Muscle of leg (tissue), 3 donors: ENCODE measurements at regions not wholly inside any gene's neighbourhood (a gene's known extent, or its start where the extent isn't known, plus 50 kb on each side); places are given as distances from the start of the nearest gene placed in this dataset.

Source experiments
- DNase-seq: peaks from one replicate; pipeline ENCODE4 v3.0.0; 2013
- H3K27ac ChIP-seq: one replicate; pipeline ENCODE4 v1.5.1; 2013; ENCODE audit warnings: mild to moderate bottlenecking, low read length, control low read depth
- H3K27me3 ChIP-seq: one replicate; pipeline ENCODE4 v1.6.1; 2013; ENCODE audit warnings: low read length; ENCODE audit not compliant: control insufficient read depth, insufficient read depth
- H3K36me3 ChIP-seq: one replicate; pipeline ENCODE4 v1.6.1; 2013; ENCODE audit warnings: low read length; ENCODE audit not compliant: control insufficient read depth, insufficient read depth
- H3K4me1 ChIP-seq: one replicate; pipeline ENCODE4 v1.6.1; 2013; ENCODE audit warnings: low read length; ENCODE audit not compliant: control insufficient read depth, insufficient read depth
- H3K4me3 ChIP-seq: one replicate; pipeline ENCODE4 v1.5.1; 2013; ENCODE audit warnings: low read length, control low read depth
- H3K9me3 ChIP-seq: replicated peaks from 2 replicates; pipeline ENCODE4 v1.6.1; 2013; ENCODE audit warnings: low read depth, low read length; ENCODE audit not compliant: control insufficient read depth
- WGBS: methylation state at CpG from one replicate; pipeline ENCODE4 v1.1.5; 2013; ENCODE audit warnings: missing lambda C conversion rate; ENCODE audit not compliant: insufficient coverage; 5-methylcytosine and 5-hydroxymethylcytosine counted together

DNA sequence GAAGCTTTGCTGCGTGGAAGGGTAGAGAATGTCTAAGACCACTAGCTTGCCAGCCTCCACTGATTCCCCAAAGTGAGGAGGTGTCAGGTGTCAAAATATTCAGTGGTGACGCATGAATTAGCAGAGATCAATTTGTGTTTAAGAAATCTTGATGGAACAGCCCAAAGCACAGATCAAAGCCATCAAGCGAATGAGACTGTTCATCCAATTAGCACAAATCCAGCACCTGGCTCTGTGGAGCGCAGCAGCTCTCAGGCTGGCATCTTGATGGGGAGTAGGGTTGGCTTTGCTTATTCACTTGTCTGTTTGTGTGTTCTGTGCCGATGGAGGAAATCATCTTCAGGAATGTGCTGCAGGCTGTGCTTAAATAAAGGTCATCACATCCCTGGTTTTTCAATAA is 456.8 kb upstream of the CCL2 start:
- Histone ChIP-seq H3K36me3 (no peaks in the 10 kb centered on the region), H3K27ac (no peak overlapping the region), H3K9me3 (no peaks in the 10 kb centered on the region), H3K4me1 (no peaks in the 10 kb centered on the region), H3K27me3 (no peaks in the 10 kb centered on the region), H3K4me3 (no peak overlapping the region)
- no peak for DNase-seq
- WGBS, result 80% methylated on average over 1 of the region's 5 CpGs

DNA sequence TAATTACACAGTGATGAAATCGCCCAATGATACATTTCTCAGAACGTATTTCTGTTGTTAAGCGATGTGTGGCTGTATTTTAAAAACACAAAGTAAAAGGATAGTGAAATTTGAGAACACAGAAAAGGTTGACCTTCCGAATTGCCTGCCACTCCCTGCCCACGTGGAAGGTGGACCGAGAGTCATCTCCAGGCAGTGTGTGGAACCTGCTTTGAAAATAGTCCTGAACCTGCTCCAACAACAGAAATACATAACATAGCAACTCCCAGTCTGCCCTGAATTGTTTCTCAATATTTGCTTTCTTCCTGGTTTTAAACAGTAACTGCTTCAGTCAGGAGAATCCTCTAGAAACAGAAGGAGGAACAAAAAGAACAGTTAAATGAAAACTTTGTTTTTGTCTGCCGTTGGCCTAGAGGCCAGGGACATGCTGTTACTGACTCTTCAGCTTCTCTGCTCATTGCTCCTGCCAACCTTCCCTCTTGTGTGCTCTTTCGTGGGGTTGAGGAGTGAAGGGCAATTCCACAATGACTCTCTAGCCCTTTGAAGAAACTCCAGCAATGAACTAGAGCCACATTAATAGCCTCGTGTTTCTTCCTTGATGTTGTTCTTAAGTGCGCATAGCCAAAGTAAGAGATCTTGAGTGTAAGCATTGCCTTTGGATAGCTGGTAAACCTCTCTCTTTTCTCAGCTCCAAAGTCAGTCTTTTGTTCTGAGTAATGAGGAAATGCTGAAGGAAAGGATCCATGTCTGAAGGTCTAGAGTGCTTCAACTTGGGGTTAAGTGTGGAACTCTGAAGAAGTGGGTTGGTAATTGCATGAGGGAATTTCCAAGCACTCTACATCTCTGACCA is 452.5 kb upstream of the CCL2 start:
- no peaks in the 10 kb centered on the region for H3K36me3 ChIP-seq
- H3K4me3 ChIP-seq, result no peak overlapping the region
- no peaks in the 10 kb centered on the region for H3K27me3 ChIP-seq
- DNase-seq, result peak; percentile 8
- H3K27ac ChIP-seq, result no peak overlapping the region
- H3K9me3 ChIP-seq, result no peaks in the 10 kb centered on the region
- 60% methylated on average over 3 of the region's 10 CpGs for WGBS
- no peaks in the 10 kb centered on the region for H3K4me1 ChIP-seq

DNA sequence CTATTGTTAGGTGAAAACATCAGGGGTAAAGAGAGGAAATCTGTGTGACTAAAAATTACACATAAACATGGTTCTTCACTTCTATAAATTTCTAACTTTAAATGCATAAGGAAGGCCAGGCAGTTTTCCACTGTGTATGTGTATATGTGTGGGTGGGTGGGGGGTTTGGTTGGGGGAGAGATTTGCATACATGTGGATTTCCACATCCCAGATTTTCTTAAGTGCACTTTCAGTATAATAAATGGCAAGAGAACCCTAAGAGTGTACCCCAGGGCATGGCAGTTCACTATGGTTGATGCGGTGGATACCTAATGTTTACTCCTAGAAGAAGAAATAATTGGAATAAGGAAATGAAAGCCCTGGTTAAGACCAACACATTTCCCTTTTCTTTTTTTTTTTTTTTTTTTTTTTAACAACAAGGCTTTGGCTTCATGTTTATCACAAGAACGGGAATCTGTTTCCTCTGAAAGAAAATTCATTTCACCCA is 451.8 kb upstream of the CCL2 start:
- H3K36me3 ChIP-seq, result no peaks in the 10 kb centered on the region
- H3K4me3 ChIP-seq, result no peak overlapping the region
- no peaks in the 10 kb centered on the region for H3K27me3 ChIP-seq
- DNase-seq, result peak; percentile 0
- H3K4me1 ChIP-seq, result no peaks in the 10 kb centered on the region
- no peaks in the 10 kb centered on the region for H3K9me3 ChIP-seq
- WGBS, result no CpG with 5 or more reads among the region's 2 CpGs
- H3K27ac ChIP-seq, result no peak overlapping the region

DNA sequence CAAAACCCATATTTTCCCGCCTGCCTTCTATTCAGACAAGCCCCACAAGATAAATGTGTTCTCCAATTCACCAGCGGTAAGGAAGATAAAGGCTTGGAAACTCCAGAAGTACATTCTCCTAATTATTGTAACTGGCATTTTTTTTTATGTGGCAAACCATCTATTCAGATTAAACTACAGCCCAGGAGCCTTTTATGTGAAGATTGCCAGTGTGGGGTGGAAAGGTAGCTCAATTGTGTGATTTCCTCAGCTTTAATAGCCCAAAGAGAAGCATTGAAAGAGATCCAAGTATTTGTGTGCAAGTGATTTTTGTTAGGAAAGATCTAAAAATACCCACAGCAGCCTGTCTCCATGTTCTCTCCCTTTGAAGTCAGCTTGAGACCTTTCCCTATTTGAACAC is 451.4 kb upstream of the CCL2 start:
- Histone ChIP-seq H3K4me3 (no peak overlapping the region), H3K4me1 (no peaks in the 10 kb centered on the region), H3K27ac (no peak overlapping the region), H3K36me3 (no peaks in the 10 kb centered on the region), H3K27me3 (no peaks in the 10 kb centered on the region), H3K9me3 (no peaks in the 10 kb centered on the region)
- 71% methylated on average over 1 of the region's 2 CpGs for WGBS
- DNase-seq, result no peak

DNA sequence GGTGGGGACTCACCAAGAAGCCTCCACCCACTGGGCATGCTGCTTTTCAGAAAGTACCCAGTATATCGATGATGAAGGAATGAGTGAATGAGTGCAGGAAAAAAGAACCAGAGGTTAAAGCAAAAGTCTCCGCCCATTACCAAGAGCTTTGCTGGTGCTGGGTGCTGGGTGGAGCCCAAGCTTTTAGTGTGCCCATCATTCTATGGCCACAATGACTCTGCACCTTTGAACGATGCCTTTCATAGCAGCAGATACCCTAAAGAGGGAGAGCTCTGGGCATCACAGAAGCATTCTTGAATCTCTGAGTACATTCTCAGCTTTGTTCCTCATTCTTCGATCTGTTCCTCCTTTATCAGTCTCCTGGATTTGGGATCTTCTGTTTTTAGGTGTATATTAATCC is 450.7 kb upstream of the CCL2 start:
- Histone ChIP-seq H3K27ac (no peak overlapping the region), H3K36me3 (no peaks in the 10 kb centered on the region), H3K27me3 (no peaks in the 10 kb centered on the region), H3K4me3 (no peak overlapping the region), H3K9me3 (no peaks in the 10 kb centered on the region), H3K4me1 (no peaks in the 10 kb centered on the region)
- DNase-seq, result no peak
- WGBS, result 76% methylated on average over 2 of the region's 4 CpGs

DNA sequence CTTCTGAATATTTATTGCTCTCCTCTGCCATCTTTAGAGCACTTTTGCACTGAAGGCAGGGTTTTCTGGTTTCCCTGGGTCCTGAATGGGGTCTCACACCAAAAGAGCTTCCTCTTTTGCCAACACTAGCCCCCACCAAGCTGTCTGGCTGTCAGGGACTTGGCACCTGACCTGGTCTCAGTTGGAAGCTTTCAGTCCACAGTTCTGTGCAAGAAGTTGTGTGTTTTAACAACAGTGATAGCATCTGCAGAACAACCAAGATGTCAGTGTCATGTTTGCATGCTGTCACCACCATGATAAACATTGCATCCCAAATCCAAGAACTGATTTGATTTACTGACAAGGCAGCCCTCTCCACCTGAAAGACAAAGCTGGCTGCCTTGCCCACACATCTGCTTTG is 448.5 kb upstream of the CCL2 start:
- Histone ChIP-seq H3K27me3 (no peaks in the 10 kb centered on the region), H3K27ac (no peak overlapping the region), H3K4me3 (no peak overlapping the region), H3K9me3 (no peaks in the 10 kb centered on the region), H3K36me3 (no peaks in the 10 kb centered on the region), H3K4me1 (no peaks in the 10 kb centered on the region)
- no peak for DNase-seq

DNA sequence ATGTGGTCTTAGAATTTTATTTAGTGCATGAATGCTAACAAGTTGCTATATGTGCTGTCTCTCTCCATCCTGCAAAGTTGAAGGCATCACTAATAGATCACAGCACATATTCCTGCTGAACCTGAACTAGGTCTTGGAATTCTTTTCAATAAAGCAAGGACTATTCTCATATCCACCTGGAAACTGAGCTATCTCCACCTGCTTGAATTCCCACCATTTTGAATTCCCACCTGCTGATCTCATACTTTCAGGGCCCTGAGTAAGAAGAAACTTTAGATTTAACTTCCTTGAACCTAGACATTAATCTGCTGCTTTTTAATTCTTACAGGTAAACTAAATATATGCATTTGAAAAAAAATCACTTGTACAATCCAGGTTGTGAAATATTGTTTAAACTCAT is 445.3 kb upstream of the CCL2 start:
- peaks cover 5% of the 10 kb centered on the region for H3K27me3 ChIP-seq

DNA sequence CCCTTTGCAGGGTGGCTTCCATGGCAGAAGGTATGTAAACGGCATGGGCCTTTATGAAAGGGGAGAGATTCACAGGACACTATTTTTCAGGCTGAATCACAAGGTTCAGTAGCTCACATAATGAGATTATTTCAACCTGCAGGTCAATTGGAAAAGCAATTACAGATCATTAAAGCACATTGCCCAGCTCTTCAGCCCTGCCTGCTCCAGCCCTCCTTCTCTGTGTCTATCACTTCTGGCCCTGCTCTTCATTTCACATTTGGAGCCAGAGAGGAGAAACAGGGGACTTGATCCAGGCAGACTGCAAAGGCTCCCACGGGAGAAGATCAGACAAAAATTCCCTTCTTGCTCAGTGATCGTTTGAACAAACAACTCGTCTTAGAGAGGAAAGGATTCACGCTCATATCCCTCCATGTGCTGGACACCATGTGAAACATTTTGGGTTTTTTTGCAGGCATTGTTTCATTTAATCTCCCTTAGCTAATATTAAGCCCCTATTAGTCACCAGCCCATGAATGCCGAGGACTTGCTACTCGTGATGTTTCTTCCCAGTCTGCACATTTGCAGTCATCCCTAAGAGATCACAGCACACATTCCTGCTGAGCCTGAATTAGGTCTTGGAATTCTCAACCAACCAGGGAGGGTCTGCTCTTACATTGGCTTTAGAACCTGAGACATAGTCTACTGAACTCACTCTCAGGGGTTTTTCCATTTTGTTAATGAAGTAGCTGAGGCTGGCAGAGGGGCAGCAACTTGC is 443.9 kb upstream of the CCL2 start:
- 21% methylated on average over 5 of the region's 7 CpGs for WGBS
- H3K4me3 ChIP-seq, result no peak overlapping the region
- peak; percentile 1 for DNase-seq

More for the DNA sequence above, 445.3 kb upstream of the CCL2 start:
- Histone ChIP-seq H3K4me1 (no peaks in the 10 kb centered on the region), H3K27ac (no peak overlapping the region), H3K36me3 (no peaks in the 10 kb centered on the region), H3K4me3 (no peak overlapping the region), H3K9me3 (no peaks in the 10 kb centered on the region)
- no peak for DNase-seq

DNA sequence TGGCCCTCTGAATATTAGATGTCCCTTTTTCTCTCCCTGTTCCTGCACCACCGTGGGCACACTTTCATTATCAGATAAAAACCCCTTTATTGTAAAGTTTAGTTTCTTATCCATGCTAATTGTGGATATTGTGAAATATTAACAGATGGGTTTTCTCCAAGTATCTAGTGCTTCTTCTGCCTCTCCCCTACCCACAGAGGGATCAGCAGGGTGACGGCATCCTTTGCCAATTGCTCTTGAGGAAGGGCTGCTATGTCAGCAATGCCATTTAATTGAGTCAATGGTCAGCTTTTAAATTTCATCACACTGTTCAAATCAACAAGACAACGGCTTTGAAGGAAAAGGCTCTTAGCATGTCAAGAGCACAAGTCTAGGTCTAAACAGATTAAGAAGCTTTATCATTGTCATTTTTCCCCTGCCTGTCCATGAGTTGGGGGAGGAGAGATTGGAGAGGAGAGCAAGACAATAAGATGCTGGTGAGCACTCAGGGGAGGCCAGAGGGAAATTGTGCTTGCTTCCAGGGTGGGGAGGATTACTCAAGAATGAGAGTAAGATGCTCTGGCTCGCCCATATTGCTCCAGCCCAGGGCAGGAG is 443.0 kb upstream of the CCL2 start:
- 63% methylated on average over 1 of the region's 4 CpGs for WGBS
- Histone ChIP-seq H3K27ac (no peak overlapping the region), H3K36me3 (no peaks in the 10 kb centered on the region), H3K27me3 (peaks cover 9% of the 10 kb centered on the region), H3K9me3 (no peaks in the 10 kb centered on the region), H3K4me1 (no peaks in the 10 kb centered on the region), H3K4me3 (no peak overlapping the region)
- no peak for DNase-seq

More for the DNA sequence above, 443.9 kb upstream of the CCL2 start:
- Histone ChIP-seq H3K36me3 (no peaks in the 10 kb centered on the region), H3K27ac (no peak overlapping the region), H3K9me3 (no peaks in the 10 kb centered on the region), H3K4me1 (no peaks in the 10 kb centered on the region), H3K27me3 (peaks cover 9% of the 10 kb centered on the region)

DNA sequence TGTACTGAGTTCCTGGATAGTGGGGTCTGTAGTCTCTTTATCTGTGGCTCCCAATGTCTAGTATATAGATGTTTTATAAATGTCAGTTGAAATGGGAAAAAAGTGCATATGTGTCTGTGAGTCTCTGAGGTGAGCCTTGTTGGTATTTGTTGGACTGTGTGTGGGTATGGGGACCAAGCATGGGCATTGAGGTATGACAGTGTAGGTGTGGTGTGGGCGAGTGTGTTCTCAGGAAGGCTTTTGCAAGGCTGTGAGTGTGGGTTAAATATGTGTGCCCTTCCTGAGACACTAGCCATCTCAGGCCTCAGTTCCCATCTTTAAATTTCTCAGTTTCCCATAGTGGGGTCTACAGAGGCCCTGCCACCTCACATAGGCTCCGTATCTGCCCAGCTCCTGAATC is 440.2 kb upstream of the CCL2 start:
- no peaks in the 10 kb centered on the region for H3K36me3 ChIP-seq
- H3K4me1 ChIP-seq, result no peaks in the 10 kb centered on the region
- WGBS, result no CpG with 5 or more reads among the region's 2 CpGs
- DNase-seq, result no peak
- H3K9me3 ChIP-seq, result no peaks in the 10 kb centered on the region
- no peak overlapping the region for H3K4me3 ChIP-seq
- H3K27me3 ChIP-seq, result peaks cover 11% of the 10 kb centered on the region
- no peak overlapping the region for H3K27ac ChIP-seq
